GM12864 (cell line): ENCODE measurements at regions not wholly inside any gene's neighbourhood (a gene's known extent, or its start where the extent isn't known, plus 50 kb on each side); places are given as distances from the start of the nearest gene placed in this dataset.

ENCODE experiments used
- DNase-seq: peaks from one replicate; pipeline ENCODE4 v3.0.0-alpha.2; 2011; ENCODE audit warnings: low read depth
- H3K4me3 ChIP-seq: 2 replicates; pipeline ENCODE4 v1.5.1; 2011; ENCODE audit warnings: mild to moderate bottlenecking, low read depth, low read length, control low read depth
- CTCF ChIP-seq: IDR thresholded peaks from 2 replicates; pipeline ENCODE4 v1.5.1; 2011; ENCODE audit warnings: low read depth, mild to moderate bottlenecking, moderate library complexity, low read length, control low read depth, inconsistent platforms; ENCODE audit errors: missing control alignments

DNA sequence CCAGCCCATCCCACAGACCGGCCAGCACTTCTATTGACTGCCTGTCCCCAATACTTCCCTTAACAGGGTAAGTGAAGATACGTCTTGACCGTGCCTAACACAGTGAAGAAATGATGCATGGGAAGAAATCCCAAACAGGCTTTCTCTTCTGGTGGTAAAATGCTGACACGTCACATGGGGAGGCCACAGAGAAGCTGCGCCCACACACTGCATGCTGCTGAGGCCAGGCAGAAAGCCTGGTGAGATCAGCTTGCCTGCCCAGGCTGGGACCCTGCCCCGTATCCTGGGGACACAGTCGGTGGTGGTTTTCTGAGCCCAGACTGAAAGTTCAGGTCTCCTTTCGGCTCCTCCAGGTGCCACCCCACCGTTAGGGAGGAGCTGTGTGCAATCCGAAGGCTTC is 356.3 kb upstream of the MGMT start:
- H3K4me3 ChIP-seq, result no peak overlapping the region
- no peak for DNase-seq

DNA sequence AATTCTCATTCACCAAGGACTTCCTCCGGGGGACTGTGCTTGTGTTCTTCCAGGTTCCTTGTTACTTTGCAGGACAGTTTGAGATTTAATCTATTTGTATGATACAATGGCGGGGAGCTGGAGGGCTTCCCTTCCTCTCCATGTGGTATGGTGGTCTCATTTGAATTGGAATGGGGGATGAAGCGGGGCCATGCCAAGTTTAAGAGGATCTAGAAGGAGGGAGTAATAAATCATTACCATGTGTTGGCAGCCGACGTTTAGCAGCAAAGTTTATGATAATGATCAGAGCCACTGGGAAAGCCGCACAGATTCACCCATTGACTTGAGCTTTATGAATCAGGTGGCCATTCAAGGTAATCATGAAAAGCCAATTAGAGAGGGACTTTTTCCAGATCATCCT is 355.1 kb upstream of the MGMT start:
- DNase-seq, result no peak
- no peak overlapping the region for H3K4me3 ChIP-seq
- TF ChIP-seq CTCF, result no peak

More for the DNA sequence above, 356.3 kb upstream of the MGMT start:
- no peak for TF ChIP-seq CTCF

DNA sequence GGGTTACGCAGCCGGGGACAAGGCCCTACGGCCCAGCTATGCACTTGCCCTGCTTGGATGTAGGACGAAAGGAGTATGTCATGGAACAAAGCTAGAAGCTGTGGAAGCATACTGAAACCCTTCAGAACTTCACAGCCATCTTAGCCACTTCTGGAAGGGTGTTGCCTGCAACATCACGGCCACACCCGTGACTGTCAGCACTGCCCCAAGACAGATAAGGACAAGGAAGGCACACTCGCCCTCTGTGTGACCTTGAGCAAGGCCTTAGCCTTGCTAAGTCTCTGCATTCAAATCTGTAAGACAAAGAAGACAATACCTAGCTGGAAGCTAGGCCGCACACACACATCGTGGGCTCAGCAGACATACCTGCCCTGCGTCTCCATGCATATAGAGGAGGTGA is 352.5 kb upstream of the MGMT start:
- no peak for DNase-seq
- no peak overlapping the region for H3K4me3 ChIP-seq
- no peak for TF ChIP-seq CTCF

DNA sequence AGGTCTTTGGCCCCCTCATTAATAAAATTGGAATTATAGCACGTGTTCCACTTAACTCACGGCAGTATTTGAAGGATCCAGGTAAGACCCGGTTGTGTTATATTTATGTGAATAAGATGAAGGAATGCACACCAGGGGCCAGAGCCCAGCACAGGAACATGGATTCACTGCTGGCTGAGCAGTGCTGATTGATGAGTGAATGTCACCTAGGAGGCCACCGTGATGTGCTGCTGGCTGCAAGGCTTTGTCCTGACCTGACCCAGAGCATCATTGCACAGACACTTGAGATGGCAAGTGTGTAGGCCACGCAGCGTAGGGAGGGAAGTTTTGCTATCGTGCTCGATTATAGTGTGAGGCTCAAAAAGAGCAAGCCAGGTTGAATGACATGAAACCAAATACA is 350.7 kb upstream of the MGMT start:
- no peak for TF ChIP-seq CTCF
- no peak for DNase-seq

GRCh38 chr10:129120441-129120840 is 346.6 kb upstream of the MGMT start:
- TF ChIP-seq CTCF, result no peak
- no peak for DNase-seq
- H3K4me3 ChIP-seq, result no peak overlapping the region

More for the DNA sequence above, 350.7 kb upstream of the MGMT start:
- no peak overlapping the region for H3K4me3 ChIP-seq

DNA sequence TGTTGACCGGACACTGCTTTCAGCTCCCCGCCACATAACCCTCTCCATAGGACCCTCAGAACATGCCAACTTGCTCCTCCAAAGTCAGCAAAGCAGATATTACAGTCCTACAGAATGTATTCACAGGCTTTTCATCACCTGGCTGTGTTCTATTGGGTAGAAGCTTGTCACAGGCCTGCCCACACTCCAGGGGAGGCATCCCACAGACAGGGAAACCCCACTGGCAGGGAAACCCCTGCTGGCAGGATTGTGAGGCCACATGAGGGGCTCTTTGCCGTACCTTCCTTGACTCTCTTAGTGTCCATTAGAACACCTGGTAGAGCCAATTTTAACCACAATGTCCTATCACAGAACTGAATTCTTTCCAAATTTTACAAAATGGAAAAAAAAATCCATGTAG is 344.2 kb upstream of the MGMT start:
- no peak overlapping the region for H3K4me3 ChIP-seq
- no peak for DNase-seq

More for the DNA sequence above, 344.2 kb upstream of the MGMT start:
- TF ChIP-seq CTCF, result no peak
